GM21825 (cell line): ENCODE measurements at regions not wholly inside any gene's neighbourhood (a gene's known extent, or its start where the extent isn't known, plus 50 kb on each side); places are given as distances from the start of the nearest gene placed in this dataset.
"Not testable (repeated sequence)": the region's sequence is repeated elsewhere in the genome, so short reads cannot be mapped to it uniquely, and the experiment has no call there.

Source experiments
- ATAC-seq: cut with Tn5 transposase; IDR thresholded peaks from one replicate; pipeline ENCODE4 v1.9.1; 2021; ENCODE audit warnings: mild to moderate bottlenecking, moderate library complexity; ENCODE audit not compliant: unreplicated experiment

DNA sequence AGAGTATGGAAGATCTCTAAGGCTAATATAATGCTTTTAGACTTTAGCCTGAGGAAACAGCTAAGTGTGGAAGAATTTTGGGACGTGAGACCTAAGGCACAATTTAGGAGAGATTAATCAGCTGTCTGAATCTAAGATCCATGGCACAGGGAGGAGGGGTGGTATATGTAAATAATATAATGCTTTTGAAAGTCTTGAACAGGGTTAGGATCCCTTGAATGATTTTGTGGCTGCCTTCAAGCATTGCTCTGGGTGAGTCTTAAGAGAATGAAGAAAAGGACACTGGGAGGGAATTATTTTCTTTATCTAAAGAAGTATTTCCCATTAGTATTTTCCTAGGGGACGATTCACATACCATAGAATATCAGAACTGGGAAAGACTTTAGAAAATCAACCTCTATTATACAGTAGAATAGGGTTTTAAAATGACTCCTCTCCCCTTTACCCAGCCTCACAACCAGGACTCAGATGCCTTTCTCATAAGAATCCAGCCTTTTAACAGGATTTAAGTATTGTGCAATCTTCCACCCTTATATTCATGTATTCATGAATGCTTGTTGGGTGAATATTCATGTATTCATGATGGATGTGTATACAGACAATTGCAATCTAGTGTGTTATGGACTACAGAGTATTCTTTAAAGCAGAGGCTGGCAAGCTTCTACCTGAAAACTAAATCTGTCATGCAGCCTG lies 664.2 kb upstream of the CPEB2 start:
- ATAC-seq: no peak

DNA sequence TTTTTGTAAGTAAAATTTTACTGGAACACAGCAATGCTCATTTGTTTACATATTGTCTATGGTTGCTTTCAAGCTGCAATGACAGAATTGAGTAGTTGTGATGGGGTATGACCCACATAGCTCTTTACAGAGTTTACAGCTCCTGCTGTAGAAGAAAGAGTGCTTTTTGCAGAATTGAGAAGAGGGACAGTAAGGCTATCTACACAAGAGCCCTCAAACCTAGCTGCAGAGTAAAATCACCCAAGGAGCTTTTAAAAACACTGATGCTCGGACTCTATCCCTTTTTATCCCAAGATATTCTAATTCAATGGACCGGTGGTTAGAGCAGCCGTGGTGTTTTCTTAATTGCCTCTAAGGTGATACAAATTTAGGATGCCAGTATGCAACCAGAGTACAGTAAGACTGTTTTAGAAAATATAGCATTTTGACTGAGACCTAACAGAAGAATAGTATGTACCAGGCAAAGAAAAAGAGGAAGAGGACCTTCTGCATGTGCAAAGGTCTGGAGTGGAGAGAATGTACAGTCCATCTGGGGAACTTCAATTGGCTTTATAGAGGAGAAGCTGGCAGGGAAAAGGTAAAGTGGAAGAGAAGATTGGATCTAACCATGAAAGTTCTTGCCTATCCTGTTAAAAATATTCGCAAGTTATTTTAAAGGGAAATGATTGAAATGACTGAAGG lies 663.6 kb upstream of the CPEB2 start:
- no peak for ATAC-seq

DNA sequence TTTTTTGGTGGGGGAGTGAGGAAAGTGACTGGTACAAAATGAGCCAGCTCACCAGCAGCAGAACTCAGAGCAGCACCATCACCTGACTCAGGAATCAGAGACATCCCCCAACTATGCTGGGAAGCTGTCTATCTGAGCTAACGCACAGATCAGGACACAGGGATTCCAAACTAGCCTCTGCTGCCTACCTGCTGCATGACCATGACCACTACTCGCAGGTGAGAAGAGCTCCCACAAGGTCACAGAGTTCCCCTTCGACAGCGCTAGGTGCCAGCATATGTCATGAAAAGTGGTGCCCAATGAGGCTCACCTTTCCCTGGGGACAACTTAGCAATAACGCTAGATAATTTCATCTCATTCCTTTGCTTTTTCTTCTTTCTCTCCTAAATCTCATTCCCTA lies 662.6 kb upstream of the CPEB2 start:
- no peak for ATAC-seq

DNA sequence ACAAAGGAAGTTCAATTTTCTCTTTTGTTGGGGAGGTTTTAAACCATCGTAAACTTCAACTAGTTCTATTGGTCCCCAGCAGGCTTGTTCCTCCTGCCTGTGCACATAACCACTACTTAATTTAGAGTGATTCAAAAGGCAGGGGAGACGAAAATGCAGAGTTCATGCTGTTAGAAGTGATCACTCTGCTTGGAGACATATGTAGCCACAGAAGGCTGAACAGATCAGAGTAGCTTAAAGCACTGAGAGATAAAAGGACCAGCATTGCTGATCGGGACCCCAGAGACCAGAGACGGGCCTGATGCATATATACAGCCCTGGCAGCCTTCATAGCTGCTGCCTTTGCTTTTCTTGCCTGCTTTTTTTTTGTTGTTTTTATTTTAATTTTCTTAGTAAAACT lies 662.0 kb upstream of the CPEB2 start:
- no peak for ATAC-seq

DNA sequence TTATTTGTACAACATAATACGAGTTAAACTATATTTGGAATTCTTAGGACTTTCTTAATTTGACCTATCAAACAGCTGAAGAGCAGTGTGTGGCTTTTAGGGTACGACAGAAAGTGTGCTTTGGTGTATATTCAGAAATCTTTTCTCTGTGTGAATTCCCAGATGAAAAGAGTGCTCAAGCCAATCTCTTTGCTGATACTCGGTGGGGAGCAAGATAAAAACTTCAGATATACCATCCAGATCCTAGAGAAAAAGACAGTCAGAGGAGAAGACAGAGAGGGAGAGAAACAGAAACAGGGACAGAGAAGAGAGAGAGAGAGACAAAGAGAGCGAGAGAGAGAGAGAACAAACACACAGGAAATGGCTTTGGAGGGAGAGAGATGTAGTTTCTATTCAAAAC lies 658.3 kb upstream of the CPEB2 start:
- ATAC-seq: no peak

DNA sequence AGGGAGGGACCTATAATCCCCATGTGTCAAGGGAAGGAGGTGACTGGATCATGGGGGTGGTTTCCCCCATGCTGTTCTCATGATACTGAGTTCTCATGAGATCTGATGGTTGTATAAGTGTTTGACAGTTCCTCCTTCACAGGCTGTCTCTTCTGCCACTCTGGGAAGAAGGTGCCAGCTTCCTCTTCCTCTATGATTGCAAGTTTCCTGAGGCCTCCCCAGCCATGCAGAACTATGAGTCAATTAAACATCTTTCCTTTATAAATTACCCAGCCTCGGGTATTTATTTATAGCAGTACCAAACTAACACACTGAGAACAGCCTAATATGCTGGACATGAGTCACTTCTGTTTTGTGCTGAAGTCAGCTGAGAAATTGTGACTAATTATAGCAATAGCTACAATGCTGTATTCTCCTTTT lies 656.9 kb upstream of the CPEB2 start:
- no peak for ATAC-seq

DNA sequence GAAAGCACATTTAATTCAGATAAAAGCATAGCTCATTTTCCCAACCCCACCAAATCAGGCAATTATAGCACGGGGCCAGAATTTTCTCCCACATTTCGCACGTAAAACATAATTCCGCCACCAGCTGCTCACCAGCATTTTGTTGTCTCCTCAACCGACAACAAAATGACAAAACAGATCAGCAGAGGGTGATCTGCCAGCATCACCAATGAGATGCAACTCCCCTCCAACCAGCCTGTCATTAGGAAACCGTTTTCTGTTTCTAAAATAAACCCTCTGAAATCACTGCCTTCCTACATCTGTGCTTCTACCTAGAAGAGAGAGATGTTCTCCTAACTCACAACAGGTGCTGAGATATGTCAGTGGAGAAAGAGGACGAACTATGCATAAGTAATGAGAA lies 654.8 kb upstream of the CPEB2 start:
- ATAC-seq: no peak

DNA sequence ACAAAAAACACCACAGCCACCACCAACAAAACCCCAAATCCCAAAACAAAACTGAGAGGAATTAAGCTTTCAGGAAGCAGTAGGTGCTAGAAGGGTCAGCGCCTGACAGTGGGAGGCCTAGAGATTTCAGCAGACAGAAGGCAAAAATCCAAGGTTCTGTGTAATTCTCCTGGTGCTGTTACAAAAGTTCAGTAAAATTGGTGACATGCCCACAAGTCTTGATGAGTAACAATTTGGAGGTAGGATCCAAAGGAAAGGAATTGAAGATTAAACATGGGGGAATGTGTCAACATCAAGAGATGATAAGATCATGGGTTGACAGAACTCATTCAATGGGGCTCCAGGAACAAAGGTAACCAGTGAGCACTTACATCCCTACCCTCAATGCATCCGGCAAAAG lies 653.8 kb upstream of the CPEB2 start:
- no peak for ATAC-seq

DNA sequence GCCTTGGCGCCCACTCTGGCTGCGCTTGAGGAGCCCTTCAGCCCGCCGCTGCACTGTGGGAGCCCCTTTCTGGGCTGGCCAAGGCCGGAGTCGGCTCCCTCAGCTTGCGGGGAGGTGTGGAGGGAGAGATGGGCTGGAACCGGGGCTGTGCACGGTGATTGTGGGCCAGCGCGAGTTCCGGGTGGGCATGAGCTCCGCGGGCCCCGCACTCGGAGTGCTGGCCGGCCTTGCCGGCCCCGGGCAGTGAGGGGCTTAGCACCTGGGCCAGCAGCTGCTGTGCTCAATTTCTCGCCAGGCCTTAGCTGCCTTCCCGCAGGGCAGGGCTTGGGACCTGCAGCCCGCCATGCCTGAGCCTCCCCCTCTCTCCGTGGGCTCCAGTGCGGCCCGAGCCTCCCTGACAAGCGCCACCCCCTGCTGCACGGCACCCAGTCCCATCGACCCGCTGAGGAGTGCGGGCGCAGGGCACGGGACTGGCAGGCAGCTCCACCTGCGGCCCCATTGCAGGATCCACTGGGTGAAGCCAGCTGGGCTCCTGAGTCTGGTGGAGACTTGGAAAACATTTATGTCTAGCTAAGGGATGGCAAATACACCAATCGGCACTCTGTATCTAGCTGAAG lies 643.6 kb upstream of the CPEB2 start:
- ATAC-seq: not testable (repeated sequence)

DNA sequence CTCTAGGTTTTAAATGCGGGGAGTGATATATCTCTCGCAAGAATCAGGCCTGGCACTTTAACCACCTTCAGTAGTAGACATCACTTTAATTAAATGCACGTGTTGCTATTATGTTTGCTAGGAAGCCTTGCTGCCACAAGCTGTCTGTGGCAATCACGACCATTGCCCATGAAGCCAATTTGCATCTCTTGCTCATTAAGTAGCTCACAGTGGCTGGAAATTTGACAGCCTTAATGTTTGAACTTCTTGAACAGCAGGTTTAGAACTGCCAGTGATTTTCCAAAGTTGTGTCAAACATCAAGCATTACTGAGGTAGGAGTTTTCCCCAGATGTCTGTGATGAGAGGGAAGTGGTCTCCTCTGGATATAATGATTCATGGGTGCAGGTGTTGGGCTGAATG lies 642.3 kb upstream of the CPEB2 start:
- no peak for ATAC-seq

DNA sequence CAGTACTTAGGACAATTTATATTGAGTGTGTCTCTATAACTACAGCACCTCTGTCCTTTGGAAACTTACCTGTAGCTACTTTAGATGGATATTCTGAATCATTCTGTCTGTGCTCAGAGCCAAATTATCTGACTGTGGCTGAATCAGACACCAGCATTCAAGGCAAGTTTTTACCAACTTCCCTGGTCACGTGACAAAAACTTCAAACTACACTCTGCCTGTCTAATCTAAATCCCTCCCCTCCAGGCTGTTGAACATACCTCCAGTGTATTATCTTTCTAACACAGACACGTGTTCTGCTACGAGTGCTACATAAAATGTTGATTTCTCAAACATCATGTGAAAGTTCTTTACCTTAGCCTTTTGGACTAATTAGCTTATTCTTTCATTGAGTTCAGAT lies 641.2 kb upstream of the CPEB2 start:
- ATAC-seq: no peak

DNA sequence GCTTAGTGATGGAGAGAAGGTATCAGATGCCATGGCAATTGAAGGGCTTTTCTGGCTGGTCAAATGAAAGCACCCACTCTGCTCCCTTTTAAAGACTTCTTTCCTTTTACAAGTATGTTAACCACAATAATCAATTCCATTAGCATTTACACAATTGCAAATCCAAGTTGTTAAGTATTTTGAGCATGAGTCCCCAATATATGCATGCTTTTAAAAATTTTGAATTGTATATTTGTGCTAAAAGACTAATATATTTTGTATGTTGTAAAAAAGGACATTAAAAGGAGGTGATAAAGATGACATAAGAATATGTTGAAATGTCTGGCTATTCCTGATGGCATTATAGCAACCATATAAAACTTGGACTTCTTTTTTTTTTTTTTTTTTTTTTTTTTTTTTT lies 639.9 kb upstream of the CPEB2 start:
- ATAC-seq: no peak

DNA sequence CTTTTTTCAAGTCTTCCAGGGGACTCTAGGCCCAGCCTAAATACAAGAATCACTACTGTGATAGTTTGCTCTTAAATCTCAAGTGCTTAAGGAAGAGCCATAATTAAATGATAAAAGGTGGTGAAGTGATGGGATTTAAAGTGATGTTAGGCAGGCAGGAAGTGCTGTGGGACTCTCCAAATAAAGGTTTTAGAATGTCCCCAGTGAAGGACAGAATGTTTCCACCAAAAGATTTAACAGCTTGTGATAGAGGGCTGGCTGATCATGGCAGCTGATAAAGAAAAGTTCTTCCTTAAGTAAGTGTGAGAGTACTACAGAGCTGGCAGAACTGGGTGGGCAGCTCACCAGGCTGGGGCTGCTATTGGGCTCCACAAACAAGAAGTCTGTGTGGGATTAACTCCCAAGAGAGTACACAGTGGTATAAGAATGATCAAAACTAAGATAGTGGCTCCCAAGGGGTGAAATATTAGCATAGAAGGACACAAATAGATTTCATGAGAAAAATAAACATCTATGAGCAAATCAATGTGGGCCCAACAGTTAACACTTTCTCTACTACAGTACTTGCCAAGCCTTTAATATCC lies 637.2 kb upstream of the CPEB2 start:
- ATAC-seq: no peak

DNA sequence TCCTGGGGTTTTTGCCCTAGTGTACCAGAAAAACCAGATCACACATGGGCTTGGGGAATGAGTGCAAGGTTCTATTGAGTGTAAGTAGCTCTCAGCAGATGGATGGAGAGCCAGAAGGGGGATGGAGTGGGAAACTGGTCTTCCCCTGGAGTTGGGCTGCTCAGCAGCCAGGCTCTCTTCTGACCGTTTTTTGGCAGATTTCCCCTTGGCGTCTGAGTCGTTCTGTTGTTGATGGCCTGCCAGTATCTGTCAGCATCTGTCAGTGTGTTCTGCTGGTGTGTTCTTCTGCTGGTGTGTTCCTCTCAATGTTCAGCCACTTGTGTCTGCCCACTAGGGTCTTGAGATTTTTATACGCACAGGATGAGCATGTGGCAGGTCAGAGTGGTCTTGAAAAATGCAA lies 633.9 kb upstream of the CPEB2 start:
- no peak for ATAC-seq

DNA sequence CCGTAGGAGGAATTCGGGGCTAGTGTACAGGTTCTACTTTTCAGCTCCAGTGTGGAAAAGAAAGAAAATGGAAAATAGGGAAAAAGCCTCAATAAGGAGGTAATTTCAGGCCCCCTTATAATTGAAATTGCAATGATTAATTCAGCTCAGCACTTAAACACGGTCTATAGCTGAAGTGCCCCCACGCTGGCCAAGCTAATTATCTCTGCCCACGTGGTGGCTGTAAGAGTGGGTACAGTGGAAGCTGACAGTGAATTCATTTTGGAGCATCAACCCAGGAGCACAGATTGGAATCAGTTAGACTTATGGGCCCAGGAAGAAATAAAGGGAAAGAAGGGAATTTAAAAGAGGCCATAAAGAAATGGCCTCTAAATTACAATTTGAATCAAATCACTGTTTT lies 631.1 kb upstream of the CPEB2 start:
- ATAC-seq: no peak

DNA sequence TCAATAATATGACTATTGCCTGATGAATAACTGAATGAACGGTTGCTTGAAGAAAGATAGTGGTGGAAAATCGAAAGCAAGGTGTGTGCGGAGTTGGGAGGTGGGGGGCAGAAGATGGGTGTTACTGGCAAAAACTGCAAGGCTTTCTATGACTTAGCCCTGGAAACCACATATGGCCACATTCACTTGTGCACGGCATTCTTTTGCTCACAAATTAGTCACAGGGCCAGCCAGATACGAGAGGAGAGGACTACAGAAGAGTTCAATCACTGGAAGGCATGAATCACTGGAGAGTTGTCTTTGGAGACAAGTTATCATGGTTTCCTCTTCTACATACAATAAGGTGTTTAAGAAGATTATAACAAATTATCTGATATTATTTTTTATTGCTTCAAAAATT lies 626.5 kb upstream of the CPEB2 start:
- ATAC-seq: no peak

DNA sequence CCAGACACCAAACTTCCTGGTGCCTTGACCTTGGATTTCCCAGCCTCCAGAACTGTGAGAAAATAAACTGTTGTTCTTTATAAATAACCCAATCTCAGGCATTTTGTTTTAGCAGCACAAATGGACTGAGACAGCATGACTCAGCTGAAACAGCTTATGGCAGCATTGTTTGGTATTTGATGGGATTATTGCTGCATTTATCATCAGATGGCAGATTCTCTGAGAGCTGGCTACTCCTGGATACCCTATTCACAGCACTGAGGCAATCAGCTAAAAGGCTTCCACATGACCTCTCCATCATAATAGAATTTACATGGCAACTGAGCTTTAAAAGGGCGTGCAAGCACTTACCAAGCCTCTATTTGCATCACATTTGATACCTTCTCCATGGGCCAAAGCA lies 623.1 kb upstream of the CPEB2 start:
- ATAC-seq: no peak

DNA sequence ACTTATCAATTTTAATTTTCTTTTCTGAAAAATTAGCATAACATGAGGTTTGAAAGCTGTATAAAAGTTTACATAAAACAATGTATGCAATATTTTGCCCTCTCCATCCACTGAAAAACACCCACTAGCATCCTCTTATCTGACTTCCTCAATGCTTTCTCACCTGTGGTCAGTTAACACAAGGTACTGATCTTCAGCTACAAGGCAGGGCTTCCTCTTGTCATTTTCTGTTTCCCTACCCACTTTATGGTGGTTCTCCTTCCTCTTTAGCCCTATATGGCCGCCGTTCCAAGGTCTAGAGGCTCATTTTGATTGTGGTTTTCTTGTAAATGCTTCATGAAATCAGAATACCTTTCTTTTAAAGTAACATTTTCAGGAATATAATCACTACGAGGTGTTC lies 618.6 kb upstream of the CPEB2 start:
- ATAC-seq: no peak

DNA sequence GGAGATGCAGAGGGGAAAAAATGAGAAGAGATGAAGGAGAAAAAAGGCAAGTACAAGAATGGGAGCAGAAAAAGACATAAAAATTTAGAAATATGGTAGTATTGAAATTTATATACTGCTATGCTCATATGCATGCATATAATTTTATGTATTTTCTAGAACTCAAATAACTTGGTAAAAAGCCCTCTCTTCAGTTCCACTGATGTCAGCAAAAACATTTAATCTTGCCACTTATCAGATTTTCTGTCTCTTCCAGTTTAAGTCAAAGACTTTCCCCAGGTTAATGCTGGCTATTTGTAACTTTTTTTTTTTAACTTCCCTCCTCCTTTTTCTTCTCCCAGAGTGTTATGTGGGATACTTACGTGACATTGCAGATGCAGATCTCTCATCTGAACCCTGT lies 617.5 kb upstream of the CPEB2 start:
- no peak for ATAC-seq

DNA sequence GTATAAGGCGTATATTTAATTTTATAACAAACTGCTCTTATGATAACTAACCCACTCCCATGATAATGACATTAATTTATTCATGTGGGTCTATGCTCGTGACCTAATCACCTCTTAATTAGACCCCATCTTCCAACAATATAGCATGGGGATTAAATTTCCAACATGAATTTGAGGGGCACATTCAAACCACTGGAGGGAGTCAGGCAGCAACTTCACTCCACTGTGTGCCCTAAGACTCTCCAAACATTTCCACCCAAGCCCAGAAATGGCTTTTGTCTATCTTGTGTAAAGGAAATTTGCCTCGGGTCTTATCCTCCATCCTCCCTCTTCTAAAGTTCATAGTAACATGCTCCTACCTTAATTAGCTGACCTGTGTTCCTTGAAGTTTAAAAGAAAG lies 616.1 kb upstream of the CPEB2 start:
- ATAC-seq: no peak

DNA sequence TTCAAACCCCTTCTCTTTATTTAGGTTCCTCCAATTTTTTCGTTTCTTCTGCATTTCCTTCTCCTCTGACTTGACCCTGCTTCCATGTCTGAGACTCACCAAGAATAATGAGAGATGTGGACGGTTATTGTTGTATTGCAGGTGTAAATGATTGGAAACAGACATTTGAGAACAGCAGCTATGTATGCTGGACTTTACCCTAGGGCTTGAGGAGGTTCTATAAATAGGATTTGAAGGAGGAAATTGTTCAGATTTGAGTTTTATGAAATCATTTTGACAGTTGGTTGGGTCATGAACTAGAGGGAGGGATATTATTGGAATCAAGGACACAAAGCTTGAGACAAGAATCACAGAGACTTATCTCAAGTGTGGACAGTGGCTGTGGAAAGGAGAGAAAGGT lies 614.6 kb upstream of the CPEB2 start:
- no peak for ATAC-seq

DNA sequence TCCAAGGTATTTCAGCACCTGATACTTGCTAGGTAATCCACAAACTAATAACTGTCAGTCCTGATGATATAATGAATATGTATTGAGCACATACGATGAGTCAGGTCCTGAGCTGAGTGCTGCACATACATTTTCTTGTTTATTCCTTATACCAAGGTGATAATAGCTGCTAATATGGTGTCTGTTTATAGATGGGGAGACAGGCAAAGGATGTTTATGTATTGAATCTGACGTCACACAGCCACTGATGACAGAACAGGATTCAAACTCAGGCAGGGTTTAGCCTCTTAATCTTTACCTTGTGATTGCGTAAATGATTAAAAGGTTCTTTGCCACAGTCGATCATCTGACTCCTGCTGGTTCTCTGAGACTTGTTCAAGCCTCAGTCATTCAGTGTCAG lies 609.9 kb upstream of the CPEB2 start:
- no peak for ATAC-seq
